ENCODE measurements at regions not wholly inside any gene's neighbourhood (a gene's known extent, or its start where the extent isn't known, plus 50 kb on each side); places are given as distances from the start of the nearest gene placed in this dataset.

DNA sequence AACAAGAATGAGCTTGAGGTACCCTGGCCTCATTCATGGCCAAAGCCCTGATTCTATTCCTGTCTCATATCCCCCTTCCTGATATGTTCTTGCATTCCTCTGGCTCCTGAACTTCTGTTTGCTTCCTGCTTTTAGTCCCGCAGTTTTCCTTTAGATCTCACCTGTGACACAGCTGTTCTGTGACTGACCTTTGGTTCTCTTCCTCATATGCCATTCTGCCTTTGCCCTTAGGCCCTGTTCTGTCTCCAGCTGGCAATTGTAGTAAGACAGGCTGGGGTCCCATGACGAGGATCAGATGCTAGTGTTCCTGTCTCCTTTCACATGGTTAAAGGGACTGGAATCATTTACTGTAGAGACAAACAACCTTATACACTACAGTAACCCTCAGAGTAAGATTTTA is 59.0 kb upstream of the PDE3B start:
- Histone ChIP-seq H3K4me3 (ENCODE audit: low read depth, low read length) (no peak overlapping the region), H3K36me3 (ENCODE audit: control insufficient read depth in 2 of 2, insufficient read depth in 1 of 2, low read length in 2 of 2) (no peaks in the 10 kb centered on the region), H3K4me1 (ENCODE audit: control insufficient read depth, insufficient read depth, low read length) (no peaks in the 10 kb centered on the region), H3K9me3 (ENCODE audit: control insufficient read depth, insufficient read depth, low read depth, low read length) (no peaks in the 10 kb centered on the region), H3K27ac (ENCODE audit: extremely low read depth, low read depth, low read length) (no peak overlapping the region)
- ChIA-PET POLR2A (no interaction called here), CTCF (no interaction called here)
- TF ChIP-seq OVOL3 (tag by site-specific recombination; IDR thresholded peaks at IDR 0.05) (no peak), ZNF202 (tag by site-specific recombination; IDR thresholded peaks at IDR 0.05; ENCODE audit: borderline replicate concordance) (no peak), ZNF544 (tag by site-specific recombination; IDR thresholded peaks at IDR 0.05) (no peak), HOXA7 (CRISPR knock-in tag; IDR thresholded peaks at IDR 0.05; ENCODE audit: borderline replicate concordance) (no peak), ZSCAN30 (tag by site-specific recombination; IDR thresholded peaks at IDR 0.05) (no peak), ZNF660 (tag by site-specific recombination; IDR thresholded peaks at IDR 0.05) (no peak), ZNF580 (tag by site-specific recombination; IDR thresholded peaks at IDR 0.05) (no peak), ZNF214 (tag by site-specific recombination; IDR thresholded peaks at IDR 0.05; ENCODE audit: borderline replicate concordance) (no peak), ZNF514 (tag by site-specific recombination; IDR thresholded peaks at IDR 0.05) (no peak)
- TF ChIP-seq, protein P1, sequence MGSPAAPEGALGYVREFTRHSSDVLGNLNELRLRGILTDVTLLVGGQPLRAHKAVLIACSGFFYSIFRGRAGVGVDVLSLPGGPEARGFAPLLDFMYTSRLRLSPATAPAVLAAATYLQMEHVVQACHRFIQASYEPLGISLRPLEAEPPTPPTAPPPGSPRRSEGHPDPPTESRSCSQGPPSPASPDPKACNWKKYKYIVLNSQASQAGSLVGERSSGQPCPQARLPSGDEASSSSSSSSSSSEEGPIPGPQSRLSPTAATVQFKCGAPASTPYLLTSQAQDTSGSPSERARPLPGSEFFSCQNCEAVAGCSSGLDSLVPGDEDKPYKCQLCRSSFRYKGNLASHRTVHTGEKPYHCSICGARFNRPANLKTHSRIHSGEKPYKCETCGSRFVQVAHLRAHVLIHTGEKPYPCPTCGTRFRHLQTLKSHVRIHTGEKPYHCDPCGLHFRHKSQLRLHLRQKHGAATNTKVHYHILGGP (tag by site-specific recombination; IDR thresholded peaks at IDR 0.05): no peak
- TF ChIP-seq, protein P2, sequence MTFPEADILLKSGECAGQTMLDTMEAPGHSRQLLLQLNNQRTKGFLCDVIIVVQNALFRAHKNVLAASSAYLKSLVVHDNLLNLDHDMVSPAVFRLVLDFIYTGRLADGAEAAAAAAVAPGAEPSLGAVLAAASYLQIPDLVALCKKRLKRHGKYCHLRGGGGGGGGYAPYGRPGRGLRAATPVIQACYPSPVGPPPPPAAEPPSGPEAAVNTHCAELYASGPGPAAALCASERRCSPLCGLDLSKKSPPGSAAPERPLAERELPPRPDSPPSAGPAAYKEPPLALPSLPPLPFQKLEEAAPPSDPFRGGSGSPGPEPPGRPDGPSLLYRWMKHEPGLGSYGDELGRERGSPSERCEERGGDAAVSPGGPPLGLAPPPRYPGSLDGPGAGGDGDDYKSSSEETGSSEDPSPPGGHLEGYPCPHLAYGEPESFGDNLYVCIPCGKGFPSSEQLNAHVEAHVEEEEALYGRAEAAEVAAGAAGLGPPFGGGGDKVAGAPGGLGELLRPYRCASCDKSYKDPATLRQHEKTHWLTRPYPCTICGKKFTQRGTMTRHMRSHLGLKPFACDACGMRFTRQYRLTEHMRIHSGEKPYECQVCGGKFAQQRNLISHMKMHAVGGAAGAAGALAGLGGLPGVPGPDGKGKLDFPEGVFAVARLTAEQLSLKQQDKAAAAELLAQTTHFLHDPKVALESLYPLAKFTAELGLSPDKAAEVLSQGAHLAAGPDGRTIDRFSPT (tag by site-specific recombination; IDR thresholded peaks at IDR 0.05): no peak

DNA sequence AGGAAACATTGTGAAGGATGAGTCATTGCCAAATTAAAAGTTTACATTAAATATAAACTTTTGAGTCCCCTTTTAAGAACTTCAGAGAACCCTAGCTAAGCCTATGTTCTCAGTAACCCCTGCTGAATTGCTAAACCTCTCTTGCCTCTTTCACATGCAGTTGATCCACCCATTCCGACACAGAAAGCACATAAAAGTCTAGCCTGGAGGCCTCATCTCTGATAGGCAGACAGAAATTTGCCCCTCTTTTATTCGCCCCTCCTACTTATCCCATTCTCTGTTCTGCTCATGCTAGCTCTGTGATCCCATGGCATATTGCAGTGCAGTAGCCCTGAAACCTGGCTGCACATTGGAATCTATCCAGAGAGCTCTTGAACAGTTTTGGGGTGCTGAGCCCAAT is 58.2 kb upstream of the PDE3B start:
- ChIA-PET POLR2A (no interaction called here), CTCF (no interaction called here)
- Histone ChIP-seq H3K4me3 (ENCODE audit: low read depth, low read length) (no peak overlapping the region), H3K27ac (ENCODE audit: extremely low read depth, low read depth, low read length) (no peak overlapping the region), H3K36me3 (ENCODE audit: control insufficient read depth in 2 of 2, insufficient read depth in 1 of 2, low read length in 2 of 2) (no peaks in the 10 kb centered on the region), H3K9me3 (ENCODE audit: control insufficient read depth, insufficient read depth, low read depth, low read length) (no peaks in the 10 kb centered on the region), H3K4me1 (ENCODE audit: control insufficient read depth, insufficient read depth, low read length) (no peaks in the 10 kb centered on the region)
- TF ChIP-seq ZNF664 (tag by site-specific recombination; IDR thresholded peaks at IDR 0.05) (no peak), ZNF629 (tag by site-specific recombination; IDR thresholded peaks at IDR 0.05) (no peak), ZNF148 (tag by site-specific recombination; IDR thresholded peaks at IDR 0.05; ENCODE audit: borderline replicate concordance) (no peak), ZNF16 (tag by site-specific recombination; IDR thresholded peaks at IDR 0.05; ENCODE audit: low read depth) (no peak), ZNF175 (tag by site-specific recombination; IDR thresholded peaks at IDR 0.05) (no peak), ZNF701 (tag by site-specific recombination; IDR thresholded peaks at IDR 0.05) (no peak)
- TF ChIP-seq, protein P3, sequence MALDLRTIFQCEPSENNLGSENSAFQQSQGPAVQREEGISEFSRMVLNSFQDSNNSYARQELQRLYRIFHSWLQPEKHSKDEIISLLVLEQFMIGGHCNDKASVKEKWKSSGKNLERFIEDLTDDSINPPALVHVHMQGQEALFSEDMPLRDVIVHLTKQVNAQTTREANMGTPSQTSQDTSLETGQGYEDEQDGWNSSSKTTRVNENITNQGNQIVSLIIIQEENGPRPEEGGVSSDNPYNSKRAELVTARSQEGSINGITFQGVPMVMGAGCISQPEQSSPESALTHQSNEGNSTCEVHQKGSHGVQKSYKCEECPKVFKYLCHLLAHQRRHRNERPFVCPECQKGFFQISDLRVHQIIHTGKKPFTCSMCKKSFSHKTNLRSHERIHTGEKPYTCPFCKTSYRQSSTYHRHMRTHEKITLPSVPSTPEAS (tag by site-specific recombination; IDR thresholded peaks at IDR 0.05): no peak
